Stimulated activated effector memory CD8-positive, alpha-beta T cell treated with anti-CD3 and anti-CD28 coated beads, Interleukin-12 subunit alpha, Interleukin-12 subunit beta, amount 100 ng/mL, for 72 hours (primary cell): ENCODE measurements at regions not wholly inside any gene's neighbourhood (a gene's known extent, or its start where the extent isn't known, plus 50 kb on each side); places are given as distances from the start of the nearest gene placed in this dataset.
A peak's percentile ranks its signal among the peaks of the same experiment; 100 is the strongest.
"Not testable (repeated sequence)": the region's sequence is repeated elsewhere in the genome, so short reads cannot be mapped to it uniquely, and the experiment has no call there.

Experiments used
- ATAC-seq: fragments of 150-1000 bp; cut with Tn5 transposase; 2 replicates; pipeline ENCODE4 v1.10.0; 2021
- DNase-seq, 2 donors: peaks; one replicate each; pipeline ENCODE4 v3.0.0; 2021 to 2022; ENCODE audit warnings: low spot score in 2 of 2
- H3K27ac Mint-ChIP-seq: one replicate; pipeline ENCODE4 v1.8.0; 2022; ENCODE audit warnings: mild to moderate bottlenecking, mixed read lengths
- H3K36me3 Mint-ChIP-seq: one replicate; pipeline ENCODE4 v1.8.0; 2022; ENCODE audit warnings: mild to moderate bottlenecking, mixed read lengths
- H3K4me1 Mint-ChIP-seq: one replicate; pipeline ENCODE4 v1.8.0; 2022; ENCODE audit warnings: mixed read lengths
- H3K4me3 Mint-ChIP-seq: one replicate; pipeline ENCODE4 v1.8.0; 2022; ENCODE audit warnings: mild to moderate bottlenecking, mixed read lengths
- H3K9me3 Mint-ChIP-seq: one replicate; pipeline ENCODE4 v1.8.0; 2022; ENCODE audit warnings: mixed read lengths

- ATAC-seq (no peak), DNase-seq (no peak)
- no peak overlapping the region for H3K27ac Mint-ChIP-seq
- peaks cover 2% of the 10 kb centered on the region for H3K9me3 Mint-ChIP-seq
- H3K4me1 Mint-ChIP-seq: no peaks in the 10 kb centered on the region
- no peak overlapping the region for H3K4me3 Mint-ChIP-seq
- no peaks in the 10 kb centered on the region for H3K36me3 Mint-ChIP-seq
Measured at GRCh38 chr14:38039496-38039895, 168.2 kb upstream of the SSTR1 start.

GRCh38 chr14:38040411-38040810, 167.3 kb upstream of the SSTR1 start:
- ATAC-seq (no peak), DNase-seq (no peak)
- Mint-ChIP-seq H3K4me3 (no peak overlapping the region), H3K36me3 (no peaks in the 10 kb centered on the region), H3K4me1 (no peaks in the 10 kb centered on the region), H3K9me3 (peaks cover 2% of the 10 kb centered on the region), H3K27ac (no peak overlapping the region)

DNA sequence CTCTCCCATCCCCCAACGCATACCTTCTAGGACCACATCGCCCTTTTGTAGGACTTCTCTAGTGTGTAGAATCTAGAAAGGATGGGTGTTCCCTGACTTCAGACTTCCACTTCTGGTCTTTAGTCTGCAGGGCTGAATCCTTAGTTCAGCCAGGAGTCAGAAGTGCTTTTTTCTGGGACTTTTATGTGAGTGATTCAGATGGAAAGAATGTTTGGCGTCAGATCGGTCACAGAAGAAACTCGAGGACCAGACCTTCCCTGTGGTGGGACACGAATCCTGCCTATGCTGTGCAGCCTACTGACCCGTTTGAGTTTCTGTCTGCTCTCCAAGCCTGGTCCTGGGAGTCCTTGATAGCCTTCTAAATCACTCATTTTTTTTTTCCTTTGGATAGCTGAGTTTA, 165.4 kb upstream of the SSTR1 start:
- H3K36me3 Mint-ChIP-seq: no peaks in the 10 kb centered on the region
- ATAC-seq (no peak), DNase-seq (no peak)
- no peak overlapping the region for H3K4me3 Mint-ChIP-seq
- H3K27ac Mint-ChIP-seq: no peak overlapping the region
- H3K4me1 Mint-ChIP-seq: no peaks in the 10 kb centered on the region
- peaks cover 2% of the 10 kb centered on the region for H3K9me3 Mint-ChIP-seq

- H3K27ac Mint-ChIP-seq: no peak overlapping the region
- DNase-seq: no peak
- H3K9me3 Mint-ChIP-seq: peaks cover 6% of the 10 kb centered on the region
- H3K36me3 Mint-ChIP-seq: no peaks in the 10 kb centered on the region
- no peak for ATAC-seq
- H3K4me1 Mint-ChIP-seq: no peaks in the 10 kb centered on the region
- H3K4me3 Mint-ChIP-seq: no peak overlapping the region
Measured at GRCh38 chr14:38044710-38045109, 163.0 kb upstream of the SSTR1 start.

GRCh38 chr14:38045461-38045860, 162.2 kb upstream of the SSTR1 start:
- no peak for DNase-seq
- no peaks in the 10 kb centered on the region for H3K36me3 Mint-ChIP-seq
- no peaks in the 10 kb centered on the region for H3K4me1 Mint-ChIP-seq
- no peak overlapping the region for H3K27ac Mint-ChIP-seq
- H3K9me3 Mint-ChIP-seq: peaks cover 6% of the 10 kb centered on the region
- H3K4me3 Mint-ChIP-seq: no peak overlapping the region
- ATAC-seq: no peak

- Mint-ChIP-seq H3K4me1 (no peaks in the 10 kb centered on the region), H3K9me3 (peaks cover 7% of the 10 kb centered on the region), H3K36me3 (no peaks in the 10 kb centered on the region), H3K27ac (no peak overlapping the region), H3K4me3 (no peak overlapping the region)
- ATAC-seq (no peak), DNase-seq (no peak)
Measured at GRCh38 chr14:38046160-38046559, 161.5 kb upstream of the SSTR1 start.

DNA sequence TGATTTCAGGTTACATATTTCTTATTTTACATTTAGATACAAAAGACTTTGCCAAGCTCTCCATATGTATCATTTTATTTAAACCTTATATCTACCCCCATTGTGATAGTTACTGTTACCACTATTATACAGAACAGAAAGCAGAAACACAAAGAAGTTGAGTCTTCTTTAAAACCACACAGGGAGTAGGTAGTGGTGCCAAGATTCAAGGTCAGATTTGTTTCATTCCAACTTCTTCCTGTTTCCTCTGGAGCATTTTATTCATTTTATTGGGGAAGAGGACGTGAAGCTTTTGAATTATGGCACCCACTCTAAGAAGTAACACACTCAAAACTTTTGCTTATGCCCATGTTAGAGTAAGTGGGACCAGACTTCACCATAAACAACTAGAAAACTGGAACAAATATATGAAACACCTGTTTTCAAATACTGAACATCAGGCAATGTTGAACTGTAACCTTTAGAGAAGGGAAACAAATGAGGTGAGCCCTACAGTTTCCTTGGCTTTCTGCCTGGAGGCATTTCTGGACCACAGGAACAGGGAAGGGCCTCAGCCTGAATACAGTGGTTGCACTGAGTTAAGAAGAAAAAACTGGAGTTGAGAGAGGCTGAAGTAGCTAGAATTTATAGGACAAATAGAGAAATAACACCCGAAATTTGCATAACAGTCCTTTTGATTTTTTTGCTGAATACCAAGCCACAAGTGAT, 160.4 kb upstream of the SSTR1 start:
- no peaks in the 10 kb centered on the region for H3K4me1 Mint-ChIP-seq
- H3K9me3 Mint-ChIP-seq: peaks cover 10% of the 10 kb centered on the region
- H3K4me3 Mint-ChIP-seq: no peak overlapping the region
- ATAC-seq (no peak), DNase-seq (no peak)
- no peak overlapping the region for H3K27ac Mint-ChIP-seq
- no peaks in the 10 kb centered on the region for H3K36me3 Mint-ChIP-seq

DNA sequence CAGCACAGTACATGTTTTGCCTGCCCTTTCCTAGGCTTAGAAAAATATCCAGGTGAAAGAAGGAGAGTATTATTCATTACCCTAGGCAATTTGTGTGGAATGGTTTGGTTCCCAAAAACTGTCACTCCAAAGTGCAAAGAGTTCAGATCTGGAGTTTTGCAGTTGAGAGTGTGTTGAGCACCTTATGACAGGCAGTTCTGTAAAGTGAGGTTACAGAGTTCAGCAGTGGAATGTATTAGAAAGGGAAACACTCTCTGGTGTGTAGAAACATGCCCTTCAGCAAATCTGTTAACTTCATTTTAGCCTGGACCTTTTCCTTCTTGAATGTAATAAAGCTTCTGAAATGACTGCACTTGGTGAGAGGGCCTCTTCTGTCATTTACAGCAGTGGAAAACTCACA, 154.0 kb upstream of the SSTR1 start:
- ATAC-seq: no peak
- Mint-ChIP-seq H3K4me1 (no peaks in the 10 kb centered on the region), H3K27ac (no peak overlapping the region), H3K36me3 (no peaks in the 10 kb centered on the region), H3K4me3 (no peak overlapping the region), H3K9me3 (peaks cover 4% of the 10 kb centered on the region)
- DNase-seq: no peak

DNA sequence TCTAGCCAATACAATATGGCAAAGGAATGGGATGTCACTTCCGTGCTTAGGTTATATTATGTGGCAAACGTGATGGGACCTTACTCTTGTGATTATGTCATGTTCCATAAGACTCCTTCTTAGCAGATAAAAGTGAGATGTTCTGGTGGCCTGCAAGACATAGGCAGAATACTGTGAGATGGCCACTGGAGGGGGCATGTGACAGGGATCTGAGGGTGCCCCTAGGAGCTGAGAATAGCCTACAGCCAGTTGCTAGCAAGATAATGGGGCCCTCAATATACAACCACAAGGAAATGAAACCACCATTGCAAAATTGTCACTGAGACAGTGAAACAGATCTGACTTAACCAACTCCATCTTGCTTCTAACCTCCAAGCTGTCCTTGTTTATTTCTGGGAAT, 151.4 kb upstream of the SSTR1 start:
- Mint-ChIP-seq H3K9me3 (peaks cover 2% of the 10 kb centered on the region), H3K36me3 (no peaks in the 10 kb centered on the region), H3K4me1 (no peaks in the 10 kb centered on the region), H3K27ac (no peak overlapping the region), H3K4me3 (no peak overlapping the region)
- ATAC-seq (no peak), DNase-seq (no peak)

- H3K27ac Mint-ChIP-seq, H3K9me3 Mint-ChIP-seq, ATAC-seq, DNase-seq, H3K36me3 Mint-ChIP-seq, H3K4me3 Mint-ChIP-seq: not testable (repeated sequence)
- H3K4me1 Mint-ChIP-seq: peaks cover 12% of the 10 kb centered on the region
Measured at GRCh38 chr14:38062223-38062622, 145.5 kb upstream of the SSTR1 start.

- DNase-seq: no peak
- no peak overlapping the region for H3K4me3 Mint-ChIP-seq
- H3K9me3 Mint-ChIP-seq: peaks cover 10% of the 10 kb centered on the region
- no peaks in the 10 kb centered on the region for H3K36me3 Mint-ChIP-seq
- no peak overlapping the region for H3K27ac Mint-ChIP-seq
- ATAC-seq: no peak
- peaks cover 12% of the 10 kb centered on the region for H3K4me1 Mint-ChIP-seq
Measured at GRCh38 chr14:38063711-38064320, 143.9 kb upstream of the SSTR1 start.

DNA sequence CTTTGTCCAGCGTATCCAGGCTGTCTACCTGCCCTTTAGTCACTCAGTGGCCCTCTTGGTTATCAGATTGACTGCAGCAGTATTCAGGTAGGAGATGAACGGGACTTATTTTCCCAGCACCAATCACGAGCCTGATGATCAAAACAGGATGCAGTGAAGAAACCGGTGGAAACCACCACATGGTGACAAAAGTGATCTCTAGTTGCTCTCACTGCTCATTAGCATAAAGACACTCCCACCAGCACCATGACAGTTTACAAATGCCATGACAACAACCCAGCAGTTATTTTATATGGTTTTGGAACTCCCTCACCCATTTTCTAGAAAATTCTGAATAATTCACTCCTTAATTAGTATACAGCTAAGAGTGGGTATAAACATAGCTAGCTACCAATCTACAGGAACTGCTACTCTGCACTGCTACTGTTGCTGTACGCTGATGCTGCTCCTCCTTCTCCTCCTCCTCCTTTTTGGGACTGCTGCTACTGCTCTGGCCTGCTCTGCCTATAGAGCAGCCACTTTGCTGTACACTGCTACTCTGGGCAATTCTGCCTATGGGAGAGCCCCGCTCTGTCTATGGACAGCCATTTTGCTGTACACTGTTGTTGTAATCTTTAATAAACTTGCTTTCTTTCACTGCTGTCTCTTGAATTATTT, 142.5 kb upstream of the SSTR1 start:
- peak; percentile 95 for ATAC-seq

GRCh38 chr14:38070061-38070588, 137.6 kb upstream of the SSTR1 start:
- Mint-ChIP-seq H3K9me3 (peaks cover 3% of the 10 kb centered on the region), H3K4me1 (peaks cover 16% of the 10 kb centered on the region), H3K36me3 (no peaks in the 10 kb centered on the region), H3K4me3 (no peak overlapping the region), H3K27ac (no peak overlapping the region)
- DNase-seq (no peak), ATAC-seq (peak; percentile 77)

More for the DNA sequence above, 142.5 kb upstream of the SSTR1 start:
- Mint-ChIP-seq H3K4me3 (peak overlapping the region; percentile 48), H3K36me3 (no peaks in the 10 kb centered on the region), H3K27ac (peak overlapping the region; percentile 84), H3K4me1 (peaks cover 14% of the 10 kb centered on the region), H3K9me3 (peaks cover 10% of the 10 kb centered on the region)
- DNase-seq: peak in 1 of 2 donors; percentile 68

DNA sequence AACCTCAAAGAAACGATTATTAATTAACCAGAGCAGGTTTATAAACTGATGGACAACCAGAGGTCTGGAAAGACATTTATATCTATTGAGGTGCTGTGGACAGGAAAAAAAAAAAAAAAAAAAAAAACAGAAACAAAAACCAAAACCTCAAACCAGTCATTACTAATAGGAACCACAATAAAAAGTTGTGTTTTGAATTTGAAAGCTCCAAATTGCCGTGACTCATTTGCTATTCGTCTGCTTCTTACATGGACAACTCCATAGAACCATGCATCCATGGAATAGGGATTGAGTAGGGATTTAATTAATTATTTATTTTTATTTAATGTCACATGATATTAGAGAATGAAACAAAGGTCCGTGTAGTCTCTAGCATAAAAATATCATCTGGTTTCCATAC, 134.1 kb upstream of the SSTR1 start:
- DNase-seq (no peak), ATAC-seq (peak; percentile 60)
- Mint-ChIP-seq H3K36me3 (no peaks in the 10 kb centered on the region), H3K9me3 (no peaks in the 10 kb centered on the region), H3K27ac (no peak overlapping the region), H3K4me1 (peaks cover 16% of the 10 kb centered on the region), H3K4me3 (peak overlapping the region; percentile 39)

GRCh38 chr14:38074081-38074480, 133.6 kb upstream of the SSTR1 start:
- Mint-ChIP-seq H3K9me3 (no peaks in the 10 kb centered on the region), H3K4me3 (peak overlapping the region; percentile 39), H3K27ac (no peak overlapping the region), H3K4me1 (peaks cover 21% of the 10 kb centered on the region), H3K36me3 (peaks cover under 1% of the 10 kb centered on the region)
- peak; percentile 72 for ATAC-seq
- DNase-seq: no peak

GRCh38 chr14:38074754-38075153, 132.9 kb upstream of the SSTR1 start:
- no peak for ATAC-seq
- H3K9me3 Mint-ChIP-seq: no peaks in the 10 kb centered on the region
- H3K27ac Mint-ChIP-seq: no peak overlapping the region
- H3K4me1 Mint-ChIP-seq: peaks cover 25% of the 10 kb centered on the region
- DNase-seq: no peak
- peaks cover 4% of the 10 kb centered on the region for H3K36me3 Mint-ChIP-seq
- peak overlapping the region; percentile 39 for H3K4me3 Mint-ChIP-seq
